ENCODE measurements at regions not wholly inside any gene's neighbourhood (a gene's known extent, or its start where the extent isn't known, plus 50 kb on each side); places are given as distances from the start of the nearest gene placed in this dataset.

GRCh38 chr10:131676046-131676799, 224.6 kb upstream of the PPP2R2D start:
- H3K27ac Mint-ChIP-seq (ENCODE audit: unreplicated experiment) = peak overlapping the region; percentile 75
- DNase-seq (ENCODE audit: low read depth, low spot score) = no peak
- peak overlapping the region; percentile 81 for H3K4me3 Mint-ChIP-seq
- H3K4me1 Mint-ChIP-seq = peaks cover 28% of the 10 kb centered on the region
- peaks cover 22% of the 10 kb centered on the region for H3K27me3 Mint-ChIP-seq (ENCODE audit: low read depth)
- peaks cover 7% of the 10 kb centered on the region for H3K9me3 Mint-ChIP-seq
- no peak for TF ChIP-seq CTCF (conservative IDR thresholded peaks at IDR 0.05)
- H3K36me3 Mint-ChIP-seq (ENCODE audit: low read depth) = peaks cover 5% of the 10 kb centered on the region

GRCh38 chr10:131676800-131677421, 223.9 kb upstream of the PPP2R2D start:
- DNase-seq (ENCODE audit: low read depth, low spot score) = peak; percentile 30
- Mint-ChIP-seq H3K27me3 (ENCODE audit: low read depth) (peaks cover 23% of the 10 kb centered on the region), H3K4me3 (peak overlapping the region; percentile 81), H3K9me3 (peaks cover 7% of the 10 kb centered on the region), H3K4me1 (peaks cover 28% of the 10 kb centered on the region), H3K36me3 (ENCODE audit: low read depth) (peaks cover 5% of the 10 kb centered on the region), H3K27ac (ENCODE audit: unreplicated experiment) (peak overlapping the region; percentile 97)
- TF ChIP-seq CTCF (conservative IDR thresholded peaks at IDR 0.05) = no peak

- no peak overlapping the region for H3K4me3 Mint-ChIP-seq
- no peaks in the 10 kb centered on the region for H3K9me3 Mint-ChIP-seq
- peaks cover 23% of the 10 kb centered on the region for H3K27me3 Mint-ChIP-seq (ENCODE audit: low read depth)
- peaks cover 32% of the 10 kb centered on the region for H3K4me1 Mint-ChIP-seq
- no peak overlapping the region for H3K27ac Mint-ChIP-seq (ENCODE audit: unreplicated experiment)
- no peaks in the 10 kb centered on the region for H3K36me3 Mint-ChIP-seq (ENCODE audit: low read depth)
- TF ChIP-seq CTCF (conservative IDR thresholded peaks at IDR 0.05) = no peak
- no peak for DNase-seq (ENCODE audit: low read depth, low spot score)
Observed at GRCh38 chr10:131677671-131678070, 223.1 kb upstream of the PPP2R2D start.

GRCh38 chr10:131678171-131678570, 222.6 kb upstream of the PPP2R2D start:
- Mint-ChIP-seq H3K36me3 (ENCODE audit: low read depth) (no peaks in the 10 kb centered on the region), H3K27me3 (ENCODE audit: low read depth) (peaks cover 21% of the 10 kb centered on the region), H3K9me3 (no peaks in the 10 kb centered on the region), H3K27ac (ENCODE audit: unreplicated experiment) (no peak overlapping the region), H3K4me3 (no peak overlapping the region), H3K4me1 (peaks cover 32% of the 10 kb centered on the region)
- DNase-seq (ENCODE audit: low read depth, low spot score) = no peak
- TF ChIP-seq CTCF (conservative IDR thresholded peaks at IDR 0.05) = no peak

GRCh38 chr10:131678613-131679012, 222.2 kb upstream of the PPP2R2D start:
- Mint-ChIP-seq H3K4me1 (peaks cover 32% of the 10 kb centered on the region), H3K27me3 (ENCODE audit: low read depth) (peaks cover 21% of the 10 kb centered on the region), H3K4me3 (no peak overlapping the region), H3K9me3 (no peaks in the 10 kb centered on the region), H3K36me3 (ENCODE audit: low read depth) (no peaks in the 10 kb centered on the region), H3K27ac (ENCODE audit: unreplicated experiment) (no peak overlapping the region)
- no peak for TF ChIP-seq CTCF (conservative IDR thresholded peaks at IDR 0.05)
- DNase-seq (ENCODE audit: low read depth, low spot score) = no peak

Data from neural crest cell (in vitro differentiated cells).